Mucosa of gallbladder (tissue), 1 donor: ENCODE measurements at regions not wholly inside any gene's neighbourhood (a gene's known extent, or its start where the extent isn't known, plus 50 kb on each side); places are given as distances from the start of the nearest gene placed in this dataset.
"Not testable (repeated sequence)": the region's sequence is repeated elsewhere in the genome, so short reads cannot be mapped to it uniquely, and the experiment has no call there.

Source experiments
- DNase-seq: peaks from one replicate; pipeline ENCODE4 v3.0.0-alpha.2; 2020; ENCODE audit warnings: low spot score
- donor health status: DM: no; HTN: no; CAD: no.

GRCh38 chr4:18479825-18480224 is 458.3 kb upstream of the LCORL start:
- no peak for DNase-seq

DNA sequence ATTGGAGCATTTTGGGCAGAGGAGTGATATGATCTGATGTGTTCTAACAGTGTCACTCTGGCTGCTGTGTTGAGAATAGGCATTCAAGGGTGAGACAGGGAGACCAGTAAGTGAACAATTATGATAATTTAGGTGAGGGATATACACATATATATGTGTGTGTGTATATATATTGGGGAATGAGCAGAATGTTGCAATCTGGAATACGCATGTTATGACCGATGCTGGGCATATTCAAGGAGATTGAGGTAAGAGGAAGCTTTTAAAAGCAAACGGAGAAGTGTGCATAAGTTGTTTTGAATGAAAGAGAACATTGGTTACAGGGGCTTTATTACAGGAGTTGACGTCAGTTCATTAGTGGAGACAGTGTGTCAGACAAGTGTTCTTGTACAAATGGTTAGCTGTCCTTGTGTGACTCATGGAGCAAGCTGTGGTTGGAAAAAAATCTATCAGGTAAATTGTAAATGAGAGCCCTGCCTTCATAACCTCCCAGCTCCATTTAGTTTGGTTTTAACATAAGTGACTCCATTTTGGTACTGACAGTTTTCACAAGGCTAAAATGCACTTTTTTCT is 442.5 kb upstream of the LCORL start:
- no peak for DNase-seq

- DNase-seq: no peak
Measured at GRCh38 chr4:18458465-18458864, 436.9 kb upstream of the LCORL start.

GRCh38 chr4:18454349-18454748 is 432.8 kb upstream of the LCORL start:
- DNase-seq: no peak

- no peak for DNase-seq
Measured at GRCh38 chr4:18445110-18445509, 423.6 kb upstream of the LCORL start.

DNA sequence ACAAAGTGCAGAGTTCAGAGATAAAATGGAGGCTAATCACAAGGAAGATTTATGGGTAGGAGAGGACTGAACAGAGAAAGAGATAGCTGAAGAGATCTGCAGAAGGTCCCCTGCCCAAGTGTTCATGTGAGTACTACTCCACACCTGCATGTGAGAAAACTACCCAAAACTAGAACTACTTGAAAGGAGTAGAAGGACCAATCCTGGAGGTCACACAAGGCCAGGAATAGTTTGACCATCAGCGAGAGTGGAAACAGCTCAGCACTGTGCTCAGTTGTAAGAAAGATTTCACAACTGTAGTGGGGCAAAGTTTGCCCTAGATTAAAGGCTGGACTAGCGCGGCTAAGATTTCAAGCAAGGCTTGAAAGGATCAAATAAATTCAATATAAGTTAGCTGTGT is 422.7 kb upstream of the LCORL start:
- no peak for DNase-seq

GRCh38 chr4:18442957-18443356 is 421.4 kb upstream of the LCORL start:
- no peak for DNase-seq

DNA sequence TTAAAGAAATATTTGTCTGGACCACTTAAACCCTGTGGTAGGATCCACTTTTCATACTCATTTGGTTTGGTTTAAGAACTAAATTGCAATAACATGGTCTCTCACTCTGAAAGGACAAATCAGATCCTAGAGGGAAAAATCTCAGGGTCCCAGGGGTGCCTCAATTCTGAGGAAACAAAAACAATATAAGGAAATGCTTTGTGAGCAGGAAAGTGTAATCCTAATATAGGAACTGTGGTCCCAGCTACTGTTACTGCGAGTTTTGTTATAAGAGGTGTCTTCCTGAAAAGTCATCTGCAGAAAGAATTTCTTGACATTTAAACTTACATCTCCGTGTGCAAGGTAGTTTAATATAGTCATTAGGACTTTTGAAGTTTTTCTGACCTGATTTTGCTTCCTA is 420.1 kb upstream of the LCORL start:
- no peak for DNase-seq

GRCh38 chr4:18441203-18441590 is 419.6 kb upstream of the LCORL start:
- DNase-seq: no peak

GRCh38 chr4:18440527-18441202 is 419.1 kb upstream of the LCORL start:
- DNase-seq: no peak

DNA sequence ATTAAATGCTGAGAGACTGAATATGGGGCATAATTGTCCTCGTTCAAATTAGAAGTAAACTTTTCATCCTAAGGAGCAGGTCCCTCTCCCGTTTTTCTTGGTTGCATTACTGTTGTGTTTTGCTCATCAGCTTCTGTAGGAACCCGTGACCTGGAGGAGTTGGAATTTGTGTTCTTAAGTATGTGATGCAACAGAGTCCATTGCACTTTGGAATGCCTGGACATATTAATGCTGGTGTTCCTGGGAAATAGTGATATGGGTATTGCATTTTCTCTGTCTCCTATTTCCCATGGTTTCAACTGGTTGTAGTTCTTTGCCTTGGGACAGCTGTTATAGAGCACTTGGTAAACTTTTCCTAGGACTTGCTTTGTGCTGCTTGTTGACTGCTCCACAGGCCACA is 417.8 kb upstream of the LCORL start:
- no peak for DNase-seq

DNA sequence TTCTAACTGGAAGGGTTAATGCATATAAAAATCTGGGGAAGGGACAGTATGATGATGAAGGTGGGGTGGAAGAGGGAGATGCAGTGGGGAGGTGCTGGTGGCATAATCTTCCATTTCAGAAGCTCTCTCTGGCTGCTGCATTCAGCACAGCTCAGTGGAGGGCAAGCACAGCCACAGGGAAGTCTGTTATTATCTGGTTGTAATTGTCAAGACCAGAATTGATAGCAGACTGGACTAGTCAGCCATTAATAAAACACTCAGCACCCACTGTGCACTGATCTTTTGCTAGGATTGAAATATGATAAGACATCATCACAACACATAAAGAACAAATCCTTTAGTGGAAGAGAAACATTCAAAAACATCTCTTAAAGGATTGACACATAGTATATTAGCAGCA is 414.2 kb upstream of the LCORL start:
- no peak for DNase-seq

DNA sequence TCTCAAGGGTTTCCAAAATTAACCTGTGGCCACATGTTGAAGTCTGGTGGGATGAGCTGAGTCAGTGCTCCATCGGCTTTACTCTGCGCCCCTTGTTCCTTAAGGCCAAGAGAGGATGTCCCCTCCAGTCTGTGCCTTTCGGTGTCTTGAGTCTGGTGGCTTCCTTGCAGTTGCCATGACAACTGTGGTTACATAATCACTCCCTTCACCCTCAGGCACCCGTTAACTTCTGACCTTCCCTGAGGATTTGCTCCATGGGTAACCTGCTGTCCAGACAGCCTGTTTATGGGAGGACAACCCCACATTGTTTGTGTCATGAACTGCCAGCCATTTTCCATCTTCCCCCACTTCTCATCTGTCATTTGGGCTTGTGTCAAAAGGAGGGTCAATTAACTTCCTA is 401.1 kb upstream of the LCORL start:
- DNase-seq: no peak

- DNase-seq: no peak
Measured at GRCh38 chr4:18421519-18421918, 400.0 kb upstream of the LCORL start.

- DNase-seq: no peak
Measured at GRCh38 chr4:18419780-18420179, 398.2 kb upstream of the LCORL start.

- DNase-seq: not testable (repeated sequence)
Measured at GRCh38 chr4:18418195-18418898, 396.8 kb upstream of the LCORL start.

DNA sequence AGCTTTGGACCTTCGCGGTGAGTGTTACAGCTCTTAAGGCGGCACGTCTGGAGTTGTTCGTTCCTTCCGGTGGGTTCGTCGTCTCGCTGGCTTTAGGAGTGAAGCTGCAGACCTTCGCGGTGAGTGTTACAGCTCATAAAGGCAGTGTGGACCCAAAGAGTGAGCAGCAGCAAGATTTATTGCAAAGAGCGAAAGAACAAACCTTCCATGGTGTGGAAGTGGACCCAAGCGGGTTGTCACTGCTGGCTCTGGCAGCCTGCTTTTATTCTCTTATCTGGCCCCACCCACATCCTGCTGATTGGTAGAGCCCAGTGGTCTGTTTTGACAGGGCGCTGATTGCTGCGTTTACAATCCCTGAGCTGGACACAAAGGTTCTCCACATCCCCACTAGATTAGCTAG is 396.1 kb upstream of the LCORL start:
- DNase-seq: not testable (repeated sequence)

DNA sequence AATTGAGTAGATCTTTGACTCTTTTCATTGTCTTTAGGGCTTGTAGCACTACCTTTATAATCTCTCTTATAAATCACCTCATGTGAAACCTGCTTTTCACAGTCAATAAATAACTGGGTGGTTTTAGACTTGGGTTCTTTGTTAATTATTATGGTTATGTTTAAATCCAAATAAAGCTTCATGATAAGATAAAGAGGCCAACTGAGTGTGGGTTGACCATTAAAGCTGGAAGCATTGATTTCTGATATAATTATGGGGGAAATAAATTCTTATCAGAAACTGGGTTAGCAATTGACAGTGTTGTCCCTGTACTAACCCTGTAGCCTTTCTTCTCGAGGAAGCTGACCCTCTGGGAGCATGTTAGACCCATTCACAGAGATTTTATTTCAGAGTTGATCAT is 384.7 kb upstream of the LCORL start:
- peak; percentile 30 for DNase-seq

DNA sequence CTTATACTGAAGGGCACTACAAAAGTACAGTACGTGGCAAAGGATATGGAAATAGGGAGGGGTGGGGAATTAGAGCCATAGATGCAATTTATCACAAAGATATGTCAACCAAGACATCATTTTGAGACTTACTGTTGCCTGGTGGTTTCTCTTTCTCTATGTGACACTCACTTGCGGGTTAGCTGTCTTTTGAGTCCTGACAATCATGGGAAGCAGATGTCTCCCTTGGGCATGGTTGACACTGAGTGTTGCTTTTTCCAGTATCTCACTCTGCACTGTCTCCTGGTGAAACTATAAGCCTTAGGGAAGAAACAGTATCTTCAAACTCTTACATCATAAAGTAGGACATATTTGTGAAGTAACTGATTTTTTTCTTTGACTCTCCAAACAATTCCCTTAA is 383.5 kb upstream of the LCORL start:
- no peak for DNase-seq

DNA sequence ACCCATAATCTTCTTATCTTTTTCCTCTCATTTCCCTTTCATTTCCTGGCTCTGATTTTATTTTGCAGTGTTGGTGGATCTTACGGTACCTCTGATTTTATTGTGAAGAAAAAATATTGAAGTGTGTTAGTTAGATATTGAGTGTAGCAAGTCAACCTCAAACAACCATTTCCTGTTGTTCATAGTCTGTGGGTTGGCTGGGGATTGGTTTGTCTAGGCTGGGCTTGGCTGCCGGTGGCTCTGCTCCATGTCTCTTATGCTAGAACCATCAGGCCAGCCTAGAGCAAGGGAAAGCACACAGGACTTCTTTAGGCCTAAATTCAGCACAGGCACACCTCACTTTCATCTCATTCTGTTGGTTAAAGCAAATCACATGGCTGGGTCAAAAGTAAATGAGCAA is 383.1 kb upstream of the LCORL start:
- no peak for DNase-seq

DNA sequence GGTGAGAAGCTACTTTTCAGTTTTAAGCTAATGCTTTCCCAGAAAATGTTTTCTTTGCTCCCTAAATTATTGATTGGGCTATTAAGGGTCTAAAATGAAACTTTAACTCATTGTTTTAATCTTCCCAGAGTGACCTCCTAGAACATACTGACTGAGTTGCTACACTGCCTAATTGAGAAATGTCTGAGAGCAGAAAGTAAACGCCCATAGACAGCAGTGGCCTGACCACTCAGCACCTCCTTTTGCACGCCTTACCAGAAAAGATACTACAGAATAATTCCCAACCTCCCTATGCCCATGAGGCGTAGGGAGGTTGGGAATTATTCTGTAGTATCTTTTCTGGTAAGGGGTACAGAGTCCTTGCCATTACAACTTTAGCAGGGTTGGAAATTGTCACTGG is 381.8 kb upstream of the LCORL start:
- no peak for DNase-seq

- DNase-seq: no peak
Measured at GRCh38 chr4:18401868-18402267, 380.3 kb upstream of the LCORL start.

DNA sequence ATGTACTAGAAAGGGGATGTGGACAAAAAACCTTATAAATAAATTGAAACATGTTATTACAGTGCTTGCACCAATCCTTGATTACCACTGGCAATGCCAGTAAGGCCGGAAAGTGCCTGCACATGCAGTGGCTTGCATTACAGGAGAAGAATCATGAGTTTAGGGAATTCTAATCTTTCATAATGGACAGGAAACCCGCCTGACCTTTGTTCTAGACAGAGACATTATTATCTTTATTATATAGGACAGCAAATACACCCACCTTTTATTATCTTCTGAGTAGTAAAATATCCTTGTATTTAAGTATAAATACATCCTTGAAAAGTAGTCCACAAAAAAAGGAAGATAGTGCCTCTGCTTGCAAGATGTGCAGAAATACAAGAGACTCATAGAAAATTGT is 379.9 kb upstream of the LCORL start:
- no peak for DNase-seq

GRCh38 chr4:18398661-18399060 is 377.1 kb upstream of the LCORL start:
- DNase-seq: no peak
